ENCODE measurements at regions not wholly inside any gene's neighbourhood (a gene's known extent, or its start where the extent isn't known, plus 50 kb on each side); places are given as distances from the start of the nearest gene placed in this dataset.

DNA sequence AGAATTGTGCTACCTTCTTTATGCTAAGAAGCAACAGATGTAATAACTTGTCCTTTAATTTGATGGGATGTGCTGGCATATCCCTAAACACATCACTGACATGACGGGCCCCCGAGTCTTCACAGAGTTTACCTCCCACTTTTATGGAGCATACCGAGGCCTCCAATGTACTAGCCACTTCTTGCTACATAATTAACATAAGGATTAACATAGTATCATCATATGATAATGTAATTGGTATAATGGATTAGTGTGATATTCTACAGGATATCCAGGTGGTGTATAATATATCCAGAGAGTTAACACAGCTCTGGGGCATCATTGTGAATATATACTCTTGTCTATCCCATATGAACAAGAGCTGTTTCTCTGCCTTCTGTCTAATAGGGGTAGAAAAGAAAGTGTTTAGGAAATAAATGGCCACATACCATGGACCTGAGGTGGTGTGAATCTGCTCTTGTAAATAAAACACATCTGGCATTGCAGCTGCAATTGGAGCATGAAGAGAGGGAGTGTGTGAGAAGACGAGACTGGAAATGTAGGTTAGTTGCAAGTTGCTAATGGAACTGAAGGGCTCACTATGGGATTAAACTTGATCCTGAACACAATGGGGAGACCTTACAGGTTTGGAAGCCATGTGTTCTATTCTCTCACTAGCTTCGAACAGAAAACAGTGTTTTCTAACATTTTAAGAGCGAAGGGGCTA is 102.3 kb downstream of the IYD start:
- peak; percentile 36 for FAIRE-seq
- H3K4me3 ChIP-seq (ENCODE audit: control insufficient read depth in 2 of 3, extremely low read depth in 1 of 3, insufficient read depth in 2 of 3, low read depth in 1 of 3, low read length in 3 of 3): no peak overlapping the region
- no peaks in the 10 kb centered on the region for H3K9me3 ChIP-seq (ENCODE audit: control insufficient read depth, low read depth, low read length)
- no peak overlapping the region for H3K4me2 ChIP-seq (ENCODE audit: control insufficient read depth, extremely low read depth, insufficient read depth, low read depth, low read length)
- no peaks in the 10 kb centered on the region for H3K79me2 ChIP-seq (ENCODE audit: control insufficient read depth, insufficient read depth, low read length)
- no peaks in the 10 kb centered on the region for H3K9me1 ChIP-seq (ENCODE audit: control insufficient read depth, extremely low read depth, insufficient read depth, low read length)
- TF ChIP-seq, protein P1, sequence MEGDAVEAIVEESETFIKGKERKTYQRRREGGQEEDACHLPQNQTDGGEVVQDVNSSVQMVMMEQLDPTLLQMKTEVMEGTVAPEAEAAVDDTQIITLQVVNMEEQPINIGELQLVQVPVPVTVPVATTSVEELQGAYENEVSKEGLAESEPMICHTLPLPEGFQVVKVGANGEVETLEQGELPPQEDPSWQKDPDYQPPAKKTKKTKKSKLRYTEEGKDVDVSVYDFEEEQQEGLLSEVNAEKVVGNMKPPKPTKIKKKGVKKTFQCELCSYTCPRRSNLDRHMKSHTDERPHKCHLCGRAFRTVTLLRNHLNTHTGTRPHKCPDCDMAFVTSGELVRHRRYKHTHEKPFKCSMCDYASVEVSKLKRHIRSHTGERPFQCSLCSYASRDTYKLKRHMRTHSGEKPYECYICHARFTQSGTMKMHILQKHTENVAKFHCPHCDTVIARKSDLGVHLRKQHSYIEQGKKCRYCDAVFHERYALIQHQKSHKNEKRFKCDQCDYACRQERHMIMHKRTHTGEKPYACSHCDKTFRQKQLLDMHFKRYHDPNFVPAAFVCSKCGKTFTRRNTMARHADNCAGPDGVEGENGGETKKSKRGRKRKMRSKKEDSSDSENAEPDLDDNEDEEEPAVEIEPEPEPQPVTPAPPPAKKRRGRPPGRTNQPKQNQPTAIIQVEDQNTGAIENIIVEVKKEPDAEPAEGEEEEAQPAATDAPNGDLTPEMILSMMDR (optimal IDR thresholded peaks at IDR 0.05 in 1 of 3, IDR thresholded peaks at IDR 0.05 in 1 of 3, conservative IDR thresholded peaks at IDR 0.05 in 1 of 3; ENCODE audit: extremely low read depth in 1 of 3, insufficient read depth in 2 of 3, low read length in 3 of 3): no peak
- TF ChIP-seq EZH2 (IDR thresholded peaks at IDR 0.05; ENCODE audit: low read length): no peak
- no peaks in the 10 kb centered on the region for H4K20me1 ChIP-seq (ENCODE audit: control insufficient read depth, extremely low read depth, insufficient read depth, low read length)
- peaks cover 6% of the 10 kb centered on the region for H3K4me1 ChIP-seq (ENCODE audit: control insufficient read depth, extremely low read depth, insufficient read depth, low read length)
- DNase-seq (ENCODE audit: low read depth, low spot score): no peak
- no peak overlapping the region for H2AFZ ChIP-seq (ENCODE audit: control insufficient read depth, low read length)
- no peaks in the 10 kb centered on the region for H3K36me3 ChIP-seq (ENCODE audit: control insufficient read depth in 2 of 2, extremely low read depth in 1 of 2, insufficient read depth in 2 of 2, low read length in 2 of 2)
- no peak overlapping the region for H3K9ac ChIP-seq (ENCODE audit: control insufficient read depth, extremely low read depth, insufficient read depth, low read length)
- dilution Hi-C loops (cut with MboI; ENCODE audit: extremely low pct_ligation_motif_present, low sequenced_read_pairs): no loop called here
- H3K27me3 ChIP-seq (ENCODE audit: control insufficient read depth, extremely low read depth, insufficient read depth, low read length): no peaks in the 10 kb centered on the region
- no peak overlapping the region for H3K27ac ChIP-seq (ENCODE audit: control insufficient read depth, insufficient read depth, low read length)

GRCh38 chr6:150478656-150479545 is 110.1 kb downstream of the IYD start:
- FAIRE-seq: no peak
- H4K20me1 ChIP-seq (ENCODE audit: control insufficient read depth, extremely low read depth, insufficient read depth, low read length): no peaks in the 10 kb centered on the region
- no peak for TF ChIP-seq EZH2 (IDR thresholded peaks at IDR 0.05; ENCODE audit: low read length)
- TF ChIP-seq, protein P1 (optimal IDR thresholded peaks at IDR 0.05 in 1 of 3, IDR thresholded peaks at IDR 0.05 in 1 of 3, conservative IDR thresholded peaks at IDR 0.05 in 1 of 3; ENCODE audit: extremely low read depth in 1 of 3, insufficient read depth in 2 of 3, low read length in 3 of 3): no peak

More at GRCh38 chr6:150478656-150479545, 110.1 kb downstream of the IYD start:
- dilution Hi-C loops (cut with MboI; ENCODE audit: extremely low pct_ligation_motif_present, low sequenced_read_pairs): no loop called here
- H3K27me3 ChIP-seq (ENCODE audit: control insufficient read depth, extremely low read depth, insufficient read depth, low read length): no peaks in the 10 kb centered on the region
- H3K9me3 ChIP-seq (ENCODE audit: control insufficient read depth, low read depth, low read length): no peaks in the 10 kb centered on the region
- H3K4me3 ChIP-seq (ENCODE audit: control insufficient read depth in 2 of 3, extremely low read depth in 1 of 3, insufficient read depth in 2 of 3, low read depth in 1 of 3, low read length in 3 of 3): no peak overlapping the region
- no peaks in the 10 kb centered on the region for H3K36me3 ChIP-seq (ENCODE audit: control insufficient read depth in 2 of 2, extremely low read depth in 1 of 2, insufficient read depth in 2 of 2, low read length in 2 of 2)
- no peaks in the 10 kb centered on the region for H3K9me1 ChIP-seq (ENCODE audit: control insufficient read depth, extremely low read depth, insufficient read depth, low read length)
- H3K9ac ChIP-seq (ENCODE audit: control insufficient read depth, extremely low read depth, insufficient read depth, low read length): no peak overlapping the region
- DNase-seq (ENCODE audit: low read depth, low spot score): no peak
- H2AFZ ChIP-seq (ENCODE audit: control insufficient read depth, low read length): no peak overlapping the region
- H3K79me2 ChIP-seq (ENCODE audit: control insufficient read depth, insufficient read depth, low read length): no peaks in the 10 kb centered on the region
- H3K4me2 ChIP-seq (ENCODE audit: control insufficient read depth, extremely low read depth, insufficient read depth, low read depth, low read length): no peak overlapping the region
- no peak overlapping the region for H3K27ac ChIP-seq (ENCODE audit: control insufficient read depth, insufficient read depth, low read length)
- no peaks in the 10 kb centered on the region for H3K4me1 ChIP-seq (ENCODE audit: control insufficient read depth, extremely low read depth, insufficient read depth, low read length)

All from keratinocyte (primary cell).